GM23248 (cell line): ENCODE measurements at regions not wholly inside any gene's neighbourhood (a gene's known extent, or its start where the extent isn't known, plus 50 kb on each side); places are given as distances from the start of the nearest gene placed in this dataset.

ENCODE experiments used
- DNase-seq: peaks from one replicate; pipeline ENCODE4 v3.0.0-alpha.2; 2015
- H2AFZ ChIP-seq: fragments of 200-600 bp; sonication (generic); 2 replicates; pipeline ENCODE4 v1.6.1; 2016; ENCODE audit warnings: antibody characterized with exemption
- H3F3A ChIP-seq: fragments of 200-600 bp; sonication (generic); 2 replicates; pipeline ENCODE4 v1.6.1; 2016; ENCODE audit warnings: mild to moderate bottlenecking, antibody characterized with exemption, mixed run types; ENCODE audit not compliant: insufficient read depth
- H3K27ac ChIP-seq: fragments of 200-600 bp; sonication (generic); 2 replicates; pipeline ENCODE4 v1.5.1; 2016; ENCODE audit warnings: mild to moderate bottlenecking
- H3K27me3 ChIP-seq: fragments of 200-600 bp; sonication (generic); replicated peaks from 2 replicates; pipeline ENCODE4 v1.6.1; 2016; ENCODE audit warnings: mild to moderate bottlenecking; ENCODE audit not compliant: insufficient read depth
- H3K36me3 ChIP-seq: fragments of 200-600 bp; sonication (generic); 2 replicates; pipeline ENCODE4 v1.6.1; 2016; ENCODE audit warnings: low read depth, mild to moderate bottlenecking
- H3K4me1 ChIP-seq: fragments of 200-600 bp; sonication (generic); 2 replicates; pipeline ENCODE4 v1.6.1; 2016; ENCODE audit warnings: mild to moderate bottlenecking; ENCODE audit not compliant: insufficient read depth
- H3K4me2 ChIP-seq: fragments of 200-600 bp; sonication (generic); one replicate; pipeline ENCODE4 v1.6.1; 2016; ENCODE audit warnings: mild to moderate bottlenecking; ENCODE audit not compliant: unreplicated experiment
- H3K4me3 ChIP-seq: fragments of 200-600 bp; sonication (generic); 2 replicates; pipeline ENCODE4 v1.5.1; 2016; ENCODE audit warnings: mild to moderate bottlenecking
- H3K79me2 ChIP-seq: fragments of 200-600 bp; sonication (generic); 2 replicates; pipeline ENCODE4 v1.6.1; 2016; ENCODE audit warnings: mild to moderate bottlenecking; ENCODE audit not compliant: insufficient read depth
- H3K9ac ChIP-seq: fragments of 200-600 bp; sonication (generic); 2 replicates; pipeline ENCODE4 v1.6.1; 2016; ENCODE audit warnings: mild to moderate bottlenecking
- H3K9me2 ChIP-seq: fragments of 200-600 bp; sonication (generic); 2 replicates; pipeline ENCODE4 v1.6.1; 2016; ENCODE audit warnings: mixed run types, mild to moderate bottlenecking, moderate library complexity; ENCODE audit not compliant: insufficient read depth
- H3K9me3 ChIP-seq: fragments of 200-600 bp; sonication (generic); one replicate; pipeline ENCODE4 v1.6.1; 2017; ENCODE audit warnings: low read depth
- H4K20me1 ChIP-seq: fragments of 200-600 bp; sonication (generic); 2 replicates; pipeline ENCODE4 v1.6.0; 2016; ENCODE audit not compliant: insufficient read depth
- EZH2 ChIP-seq: fragments of 200-600 bp; sonication (generic); IDR thresholded peaks from 2 replicates; pipeline ENCODE4 v1.6.1; 2018; ENCODE audit warnings: antibody characterized with exemption, mild to moderate bottlenecking; ENCODE audit not compliant: insufficient read depth, poor library complexity, severe bottlenecking
- EZH2phosphoT487 ChIP-seq: fragments of 200-600 bp; sonication (generic); IDR thresholded peaks from 2 replicates; pipeline ENCODE4 v1.6.1; 2018; ENCODE audit warnings: antibody characterized with exemption, moderate library complexity, mild to moderate bottlenecking, low read depth; ENCODE audit not compliant: insufficient read depth
- WGBS, 2 experiments: methylation state at CpG; one replicate each; pipeline ENCODE4 v1.1.6; 2015 to 2017; ENCODE audit warnings: low lambda C conversion rate in 2 of 2, low coverage in 1 of 2; ENCODE audit errors: missing lambda C conversion rate in 2 of 2; 5-methylcytosine and 5-hydroxymethylcytosine counted together
- in situ Hi-C: fragments of 300-500 bp; cut with MboI; formaldehyde crosslinking; loops from 2 replicates; pipeline ENCODE4 v1.15.0; 2020

- H3K4me2 ChIP-seq = no peak overlapping the region
- H3K4me1 ChIP-seq = no peaks in the 10 kb centered on the region
- DNase-seq = no peak
- TF ChIP-seq EZH2 = no peak
- no peaks in the 10 kb centered on the region for H3K9me3 ChIP-seq
- no peaks in the 10 kb centered on the region for H3K36me3 ChIP-seq
- no peak overlapping the region for H2AFZ ChIP-seq
- H3K79me2 ChIP-seq = no peaks in the 10 kb centered on the region
- no peak overlapping the region for H3K27ac ChIP-seq
- no peaks in the 10 kb centered on the region for H4K20me1 ChIP-seq
- 0 to 5% methylated on average over 1 of the region's 1 CpG for WGBS, 2 experiments
- no peaks in the 10 kb centered on the region for H3F3A ChIP-seq
- H3K9me2 ChIP-seq = no peaks in the 10 kb centered on the region
- H3K4me3 ChIP-seq = no peak overlapping the region
- in situ Hi-C loops = no loop called here
- no peaks in the 10 kb centered on the region for H3K27me3 ChIP-seq
- no peak overlapping the region for H3K9ac ChIP-seq
Measured at GRCh38 chr13:57970404-57970803, 338.9 kb downstream of the PCDH17 start.

GRCh38 chr13:57982782-57983181 is 351.2 kb downstream of the PCDH17 start:
- TF ChIP-seq EZH2 (no peak), EZH2phosphoT487 (no peak)
- Histone ChIP-seq H3K4me3 (no peak overlapping the region), H3K4me1 (no peaks in the 10 kb centered on the region), H3K9ac (no peak overlapping the region), H2AFZ (no peak overlapping the region), H3K27ac (no peak overlapping the region), H3F3A (no peaks in the 10 kb centered on the region), H3K27me3 (no peaks in the 10 kb centered on the region), H3K9me2 (no peaks in the 10 kb centered on the region), H4K20me1 (no peaks in the 10 kb centered on the region), H3K36me3 (no peaks in the 10 kb centered on the region), H3K4me2 (no peak overlapping the region), H3K79me2 (no peaks in the 10 kb centered on the region), H3K9me3 (no peaks in the 10 kb centered on the region)
- in situ Hi-C loops = no loop called here
- no peak for DNase-seq

GRCh38 chr13:57988276-57988675 is 356.7 kb downstream of the PCDH17 start:
- no peak overlapping the region for H3K4me3 ChIP-seq
- TF ChIP-seq EZH2 (no peak), EZH2phosphoT487 (no peak)
- H3K36me3 ChIP-seq = no peaks in the 10 kb centered on the region
- DNase-seq = no peak
- no peak overlapping the region for H3K4me2 ChIP-seq
- H3K27me3 ChIP-seq = no peaks in the 10 kb centered on the region
- no peak overlapping the region for H3K9ac ChIP-seq
- no peaks in the 10 kb centered on the region for H3K9me3 ChIP-seq
- H3K4me1 ChIP-seq = no peaks in the 10 kb centered on the region
- in situ Hi-C loops = no loop called here
- H3F3A ChIP-seq = no peaks in the 10 kb centered on the region
- 18 to 29% methylated on average over 2 of the region's 2 CpGs for WGBS, 2 experiments
- H3K27ac ChIP-seq = no peak overlapping the region
- no peak overlapping the region for H2AFZ ChIP-seq
- no peaks in the 10 kb centered on the region for H3K9me2 ChIP-seq
- H4K20me1 ChIP-seq = no peaks in the 10 kb centered on the region
- no peaks in the 10 kb centered on the region for H3K79me2 ChIP-seq

- no peaks in the 10 kb centered on the region for H3K36me3 ChIP-seq
- H3K79me2 ChIP-seq = no peaks in the 10 kb centered on the region
- H3K9me2 ChIP-seq = no peaks in the 10 kb centered on the region
- no peaks in the 10 kb centered on the region for H4K20me1 ChIP-seq
- no peak for DNase-seq
- in situ Hi-C loops = no loop called here
- no peak overlapping the region for H3K4me3 ChIP-seq
- H3K27me3 ChIP-seq = no peaks in the 10 kb centered on the region
- H3K9ac ChIP-seq = no peak overlapping the region
- H3F3A ChIP-seq = no peaks in the 10 kb centered on the region
- 21 to 30% methylated on average over 5 of the region's 5 CpGs for WGBS, 2 experiments
- no peak overlapping the region for H2AFZ ChIP-seq
- TF ChIP-seq EZH2 (no peak), EZH2phosphoT487 (no peak)
- H3K4me1 ChIP-seq = no peaks in the 10 kb centered on the region
- no peak overlapping the region for H3K27ac ChIP-seq
- H3K4me2 ChIP-seq = no peak overlapping the region
- H3K9me3 ChIP-seq = no peaks in the 10 kb centered on the region
Measured at GRCh38 chr13:57991041-57991440, 359.5 kb downstream of the PCDH17 start.

- no peak overlapping the region for H3K27ac ChIP-seq
- no peak overlapping the region for H3K4me2 ChIP-seq
- H3K79me2 ChIP-seq = no peaks in the 10 kb centered on the region
- no peaks in the 10 kb centered on the region for H3K9me3 ChIP-seq
- no peaks in the 10 kb centered on the region for H3K9me2 ChIP-seq
- H3K4me1 ChIP-seq = no peaks in the 10 kb centered on the region
- no peak overlapping the region for H3K4me3 ChIP-seq
- H2AFZ ChIP-seq = no peak overlapping the region
- WGBS, 2 experiments = 20 to 28% methylated on average over 1 of the region's 1 CpG
- no peaks in the 10 kb centered on the region for H4K20me1 ChIP-seq
- in situ Hi-C loops = no loop called here
- no peak for DNase-seq
- no peaks in the 10 kb centered on the region for H3K27me3 ChIP-seq
- no peaks in the 10 kb centered on the region for H3F3A ChIP-seq
- TF ChIP-seq EZH2 = no peak
- no peak for TF ChIP-seq EZH2phosphoT487
- H3K36me3 ChIP-seq = no peaks in the 10 kb centered on the region
- no peak overlapping the region for H3K9ac ChIP-seq
Measured at GRCh38 chr13:57992416-57992815, 360.9 kb downstream of the PCDH17 start.
